DMS53 (cell line): ENCODE measurements at regions not wholly inside any gene's neighbourhood (a gene's known extent, or its start where the extent isn't known, plus 50 kb on each side); places are given as distances from the start of the nearest gene placed in this dataset.

Experiments used
- DNase-seq: peaks from one replicate; lab custom pipeline; 2025; lab: John Stamatoyannopoulos, UW

- DNase-seq: no peak
These were observed 193.7 kb downstream of the PTPN20 start for GRCh38 chr10:47104786-47105385.

GRCh38 chr10:47107007-47107747 is 192.8 kb upstream of the GDF10 start:
- no peak for DNase-seq

DNA sequence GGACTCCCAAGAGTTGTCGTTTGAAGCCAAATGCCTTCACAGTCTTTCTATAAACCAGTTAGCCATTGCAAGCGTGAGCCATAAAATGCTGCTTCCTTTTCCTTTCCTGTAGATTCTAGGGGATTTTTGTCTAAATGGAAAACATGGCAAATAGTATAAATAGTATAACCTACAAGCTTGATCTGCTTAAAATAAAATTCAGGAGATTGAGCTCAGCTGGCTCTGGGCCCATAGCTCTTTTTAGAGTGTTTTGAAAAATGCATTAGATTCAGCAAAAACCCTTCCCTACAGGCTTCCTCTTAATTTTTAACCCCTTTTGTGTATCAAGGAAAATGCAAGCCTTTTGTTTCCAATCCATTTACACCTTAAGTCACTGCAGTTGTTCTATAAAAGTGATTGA is 190.1 kb upstream of the GDF10 start:
- DNase-seq: no peak

DNA sequence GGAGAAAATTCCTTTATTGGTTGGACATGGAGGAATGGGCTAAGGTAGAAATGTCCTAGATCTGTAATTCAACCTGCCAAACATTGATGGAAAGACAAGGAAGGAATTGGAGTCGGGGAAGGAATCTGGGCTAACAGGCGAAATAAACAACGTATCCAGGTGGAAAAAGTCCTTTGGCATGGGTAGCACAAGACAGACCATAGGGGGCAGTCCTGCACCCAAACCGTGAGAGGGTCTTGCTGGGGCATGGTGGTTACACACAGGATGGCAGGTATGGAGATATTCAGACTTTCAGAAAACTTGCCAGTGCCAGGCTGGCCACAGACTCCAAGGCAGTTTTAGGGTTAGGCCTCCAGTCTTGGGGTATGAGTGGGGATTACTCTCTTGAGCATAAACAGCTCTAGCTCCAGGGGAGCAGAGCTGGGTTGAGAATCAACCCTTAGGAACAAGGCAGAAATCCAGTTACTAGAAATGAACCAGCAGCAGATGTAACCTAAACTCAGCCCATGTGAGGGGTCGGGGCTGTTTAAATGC is 188.6 kb upstream of the GDF10 start:
- no peak for DNase-seq

DNA sequence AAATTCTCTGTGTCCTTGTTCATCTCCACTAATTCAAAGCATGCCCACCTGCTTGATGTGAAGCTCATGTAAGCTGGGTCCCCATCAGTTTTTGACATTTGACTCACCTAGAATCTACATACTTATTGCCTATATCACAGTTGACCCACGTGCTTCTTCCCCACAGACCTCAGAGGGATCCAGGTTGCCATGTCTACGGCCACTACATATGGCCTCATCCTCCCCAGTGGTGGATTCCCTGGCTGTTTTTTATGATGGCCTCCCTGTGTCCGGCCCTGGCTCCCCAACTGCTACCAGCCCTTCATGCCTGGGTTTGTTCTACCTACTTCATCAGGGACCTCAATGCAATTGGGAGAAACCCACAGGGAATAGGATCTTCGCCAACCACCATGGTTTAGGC is 187.4 kb upstream of the GDF10 start:
- no peak for DNase-seq

DNA sequence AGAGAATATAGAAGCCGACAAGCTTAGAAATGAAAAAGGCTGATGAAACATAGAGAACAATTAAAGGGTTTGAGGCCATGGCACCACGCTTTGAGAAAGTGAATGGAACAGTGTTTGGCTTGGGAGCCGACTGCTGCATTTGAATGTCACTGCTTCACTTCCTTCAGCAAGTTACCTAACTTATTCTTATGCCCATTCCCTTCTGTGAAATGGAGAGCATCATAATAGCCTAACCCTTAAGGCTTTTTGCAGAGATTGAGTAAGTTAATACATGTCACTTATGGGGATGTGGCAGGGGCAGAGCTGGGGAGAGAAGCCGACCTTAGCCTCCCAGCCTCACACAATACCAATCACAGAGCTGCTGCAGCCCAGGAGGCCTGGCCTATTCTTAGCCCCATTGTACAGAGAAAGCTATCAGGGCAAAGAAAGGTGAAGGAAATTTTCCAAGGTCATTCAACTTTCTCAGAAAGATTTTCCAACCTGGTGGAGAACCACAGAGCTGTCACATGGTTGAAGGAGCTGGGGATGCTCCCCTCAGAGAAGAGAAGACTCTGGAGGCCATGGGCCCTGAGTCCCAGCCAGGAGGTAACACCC is 186.0 kb upstream of the GDF10 start:
- no peak for DNase-seq

DNA sequence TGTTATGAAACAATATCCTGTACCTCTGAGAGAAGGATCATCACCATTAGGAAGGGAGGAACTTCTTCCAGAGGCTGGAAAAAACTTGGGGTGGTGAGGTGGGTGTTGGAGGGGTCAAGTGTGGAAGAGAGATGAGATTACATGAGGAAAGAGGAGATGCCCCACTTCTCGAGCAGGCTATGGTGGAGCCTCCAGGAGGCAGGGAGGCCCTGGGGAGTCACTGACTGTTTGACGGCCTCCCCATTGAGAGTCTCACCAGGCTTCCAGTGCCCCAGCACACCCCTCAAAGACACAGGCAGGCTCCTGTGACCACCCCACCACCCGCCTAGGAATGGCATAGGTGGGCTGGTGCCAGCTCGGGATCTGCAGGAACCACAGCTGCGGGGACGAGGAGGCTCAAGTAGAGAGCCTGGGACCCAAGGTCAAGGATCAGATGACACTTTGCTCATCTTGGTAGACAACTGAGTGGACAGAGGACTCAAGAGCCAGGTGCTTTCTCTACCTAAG is 185.3 kb upstream of the GDF10 start:
- DNase-seq: no peak

DNA sequence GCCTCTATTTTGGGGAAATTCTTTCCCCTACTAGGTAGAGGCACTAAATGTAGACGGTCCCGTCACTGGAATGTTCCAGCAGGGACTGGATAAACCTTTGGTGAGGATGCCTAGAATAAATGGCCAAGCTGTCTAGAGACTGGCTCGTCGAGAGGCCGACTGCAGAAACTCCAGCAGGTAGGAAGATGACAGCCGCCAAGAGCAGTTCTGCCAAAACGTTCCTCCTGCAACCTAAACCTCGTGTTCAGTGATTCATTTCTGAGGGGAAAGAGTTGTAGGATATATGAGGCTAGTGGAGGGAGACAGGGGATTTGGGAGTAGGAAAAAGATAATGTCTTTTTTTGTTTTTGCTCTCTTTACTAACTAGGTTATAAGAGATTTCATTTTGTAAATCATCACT is 184.7 kb upstream of the GDF10 start:
- no peak for DNase-seq

- DNase-seq: no peak
These were observed 183.6 kb upstream of the GDF10 start for GRCh38 chr10:47116445-47116844.

DNA sequence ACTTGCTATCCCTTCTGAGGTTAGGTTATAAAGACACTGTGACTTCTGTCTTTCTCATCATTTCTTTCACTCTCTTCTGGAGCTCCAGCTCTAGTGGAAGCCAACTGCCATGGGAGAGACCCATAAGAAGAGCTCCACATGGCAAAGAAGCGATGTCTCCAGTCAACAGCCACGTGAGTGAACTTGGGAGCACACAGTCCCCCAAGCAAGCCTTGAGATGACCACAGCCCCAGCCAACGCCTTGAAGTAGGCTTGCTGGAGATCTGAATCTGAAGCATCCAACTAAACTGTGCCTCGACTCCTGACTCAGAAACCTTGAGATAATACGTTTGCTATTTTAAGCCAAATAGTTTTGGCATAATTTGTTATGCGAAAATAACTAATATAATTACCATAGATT is 181.7 kb upstream of the GDF10 start:
- no peak for DNase-seq

- no peak for DNase-seq
These were observed 178.7 kb upstream of the GDF10 start for GRCh38 chr10:47121336-47121735.

DNA sequence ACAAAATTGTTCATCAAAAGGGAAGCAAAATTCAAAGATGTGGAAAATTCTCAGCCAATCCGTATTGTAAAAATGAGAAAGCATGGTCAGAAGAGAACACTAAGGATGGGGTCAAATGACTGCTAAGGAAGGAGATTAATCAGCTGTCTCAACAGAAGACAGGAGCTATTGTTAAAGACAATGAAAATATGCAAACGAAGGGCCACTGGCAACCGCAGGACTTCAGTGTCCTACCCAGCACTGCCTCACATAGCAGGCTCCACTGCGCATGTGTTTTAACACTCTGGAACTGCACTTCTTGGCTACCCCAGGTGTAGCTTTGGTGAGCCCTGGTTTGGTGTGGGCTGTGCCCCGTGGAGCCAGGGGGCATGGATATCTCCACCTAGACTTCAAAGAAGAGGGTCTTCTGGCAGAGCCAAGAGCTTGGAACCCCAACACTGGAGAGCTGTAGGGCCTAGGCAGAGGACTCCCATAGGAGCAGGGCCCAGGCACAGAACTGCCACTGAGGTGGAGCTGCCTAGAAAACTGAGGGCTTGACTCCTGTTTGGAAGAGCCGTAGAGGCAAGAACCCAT is 176.2 kb upstream of the GDF10 start:
- no peak for DNase-seq

DNA sequence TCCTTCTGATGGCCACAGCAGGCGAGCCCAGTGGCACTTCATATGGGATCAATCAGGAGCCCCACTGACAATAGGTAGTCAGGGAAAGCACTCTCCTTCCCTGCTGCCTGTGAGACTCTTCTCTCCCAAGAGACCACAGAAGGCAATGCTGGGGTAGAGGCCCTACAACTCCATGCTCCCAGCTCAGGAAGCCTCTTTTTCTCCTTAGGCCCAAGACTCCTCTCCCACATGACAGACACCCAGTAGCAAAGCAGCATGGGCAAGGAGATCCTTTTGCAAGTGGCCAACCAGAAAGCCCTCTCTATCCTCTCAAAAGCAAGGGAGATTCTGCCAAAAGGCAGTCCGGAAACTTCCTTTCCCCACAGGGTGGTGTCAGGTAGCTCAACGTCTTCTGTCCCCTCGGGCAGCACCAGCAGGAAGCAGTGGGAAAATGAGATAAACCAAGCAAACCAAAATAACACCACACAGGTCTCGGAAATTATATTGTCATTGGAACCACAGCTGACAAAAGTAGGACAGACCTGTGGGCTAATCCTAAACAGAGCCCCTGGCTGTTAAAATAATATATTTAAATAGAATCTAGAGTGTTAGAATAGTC is 172.7 kb upstream of the GDF10 start:
- DNase-seq: no peak

GRCh38 chr10:47130491-47130890 is 169.5 kb upstream of the GDF10 start:
- no peak for DNase-seq

GRCh38 chr10:47133871-47134570 is 166.0 kb upstream of the GDF10 start:
- no peak for DNase-seq

DNA sequence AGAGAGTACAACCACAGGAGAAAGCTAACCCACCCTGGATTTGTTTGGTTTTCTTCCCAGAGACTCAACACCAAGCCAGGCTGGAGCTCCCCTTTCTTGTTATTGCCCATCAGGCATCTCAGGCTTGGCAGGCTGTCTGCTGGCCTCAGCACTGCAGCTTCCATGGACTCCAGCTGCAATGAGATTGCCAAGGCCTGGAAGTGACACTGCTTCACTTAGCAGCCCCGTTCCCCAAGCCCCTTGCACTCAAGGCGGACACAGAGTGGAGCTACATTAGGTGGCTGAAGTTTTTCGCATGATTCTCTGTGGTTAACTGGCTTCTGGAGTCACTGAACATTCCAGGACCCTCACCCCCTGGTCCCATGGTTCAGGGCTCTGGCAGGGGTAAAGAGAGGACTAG is 163.1 kb upstream of the GDF10 start:
- DNase-seq: no peak

DNA sequence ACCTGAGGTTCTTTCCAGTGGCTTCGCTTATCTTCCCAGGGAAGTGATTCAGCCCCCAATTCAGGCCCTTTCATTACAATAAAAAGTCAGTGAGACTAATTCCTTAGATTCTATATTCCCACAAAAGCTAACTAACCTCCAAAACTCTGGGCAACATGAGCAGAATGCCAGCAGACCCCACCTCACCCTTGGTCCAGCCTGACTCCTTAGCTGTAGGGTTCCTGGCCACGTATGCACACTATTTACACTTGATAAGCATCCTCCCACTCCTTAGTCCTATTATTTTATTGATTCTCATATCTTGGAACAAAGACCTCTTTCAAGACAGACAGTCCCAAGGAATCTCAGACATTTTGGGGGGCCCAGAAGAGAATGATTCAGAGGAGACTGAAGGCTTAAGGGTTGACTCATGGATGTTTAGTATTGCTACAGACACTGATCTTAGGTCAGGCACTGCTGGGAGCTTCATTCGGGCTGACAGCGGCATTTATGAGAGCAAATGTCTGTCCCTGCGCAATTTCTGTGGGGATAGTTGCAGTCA is 162.6 kb upstream of the GDF10 start:
- DNase-seq: no peak

DNA sequence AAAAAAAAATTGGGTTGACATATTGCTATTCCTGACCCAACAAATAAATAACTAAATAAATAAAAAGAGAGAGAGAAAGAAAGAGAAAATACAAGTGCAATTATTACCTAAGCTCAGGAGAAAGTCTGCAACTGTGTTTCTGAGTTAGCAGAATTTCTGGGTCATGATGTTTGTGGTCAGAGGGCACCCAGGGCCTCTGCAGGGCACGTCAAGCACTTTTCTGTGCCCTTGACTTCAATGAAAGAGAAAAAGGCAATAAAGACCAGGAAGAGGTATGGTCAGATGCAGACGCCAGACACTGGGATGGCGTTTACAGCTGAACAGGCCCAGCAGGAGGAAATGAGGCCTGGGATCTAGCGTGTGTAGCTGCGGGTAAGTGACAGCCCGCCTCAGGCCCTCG is 160.9 kb upstream of the GDF10 start:
- DNase-seq: no peak

GRCh38 chr10:47140761-47141348 is 159.1 kb upstream of the GDF10 start:
- no peak for DNase-seq

DNA sequence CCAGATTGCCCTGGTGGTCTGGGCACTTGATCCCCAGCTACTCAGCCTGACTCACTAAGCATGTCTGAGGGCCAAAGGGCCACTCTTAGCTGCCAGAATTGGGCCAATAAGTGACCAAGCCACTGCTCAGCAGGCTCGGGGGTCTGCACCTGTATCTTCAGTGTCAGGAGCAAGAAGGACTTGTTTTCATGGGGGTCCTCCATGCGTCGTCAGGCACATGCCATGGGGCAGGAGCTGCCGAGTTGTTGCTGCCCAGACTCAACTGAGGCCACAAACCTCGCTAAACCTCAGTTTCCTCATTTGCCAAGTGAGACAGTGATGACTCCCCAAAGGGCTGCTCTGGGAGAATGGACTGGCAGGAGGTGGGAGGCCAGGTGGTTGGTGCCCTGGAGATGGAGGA is 158.6 kb upstream of the GDF10 start:
- no peak for DNase-seq

DNA sequence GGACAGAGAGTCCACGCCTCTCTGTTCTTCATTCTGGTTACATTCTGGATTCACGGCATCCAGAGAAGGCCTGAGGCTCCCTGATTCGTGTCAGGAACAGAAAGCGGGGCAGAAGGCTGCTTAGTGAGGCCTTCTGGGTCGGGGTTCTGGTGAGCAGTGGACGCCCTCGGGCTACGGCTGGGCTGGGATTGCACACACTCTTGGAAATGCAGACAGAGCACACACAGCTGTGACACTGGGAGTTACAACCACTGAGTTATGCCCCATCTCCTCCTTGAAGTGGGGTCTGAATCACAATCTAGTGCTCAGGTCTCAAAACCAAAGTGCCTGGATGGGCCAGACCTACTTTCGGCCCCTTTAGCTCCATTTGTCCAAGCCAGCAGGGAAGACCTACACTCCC is 156.9 kb upstream of the GDF10 start:
- DNase-seq: no peak
